ENCODE measurements at regions not wholly inside any gene's neighbourhood (a gene's known extent, or its start where the extent isn't known, plus 50 kb on each side); places are given as distances from the start of the nearest gene placed in this dataset.

- no peak for TF ChIP-seq CTCF (IDR thresholded peaks at IDR 0.05)
- H3K4me3 ChIP-seq, result no peak overlapping the region
- DNase-seq (ENCODE audit: low spot score), result no peak
- H3K27ac ChIP-seq, result no peak overlapping the region
Measured at GRCh38 chr4:24116107-24116506, 226.3 kb upstream of the PPARGC1A start.

GRCh38 chr4:24114919-24115500, 225.2 kb upstream of the PPARGC1A start:
- no peak overlapping the region for H3K27ac ChIP-seq
- no peak overlapping the region for H3K4me3 ChIP-seq
- no peak for TF ChIP-seq CTCF (IDR thresholded peaks at IDR 0.05)
- no peak for DNase-seq (ENCODE audit: low spot score)

- TF ChIP-seq CTCF (IDR thresholded peaks at IDR 0.05), result no peak
- Histone ChIP-seq H3K27ac (no peak overlapping the region), H3K4me3 (no peak overlapping the region)
- no peak for DNase-seq (ENCODE audit: low spot score)
Measured at GRCh38 chr4:24114444-24114843, 224.6 kb upstream of the PPARGC1A start.

- Histone ChIP-seq H3K4me3 (no peak overlapping the region), H3K27ac (no peak overlapping the region)
- DNase-seq (ENCODE audit: low spot score), result no peak
- no peak for TF ChIP-seq CTCF (IDR thresholded peaks at IDR 0.05)
Measured at GRCh38 chr4:24112466-24112865, 222.6 kb upstream of the PPARGC1A start.

DNA sequence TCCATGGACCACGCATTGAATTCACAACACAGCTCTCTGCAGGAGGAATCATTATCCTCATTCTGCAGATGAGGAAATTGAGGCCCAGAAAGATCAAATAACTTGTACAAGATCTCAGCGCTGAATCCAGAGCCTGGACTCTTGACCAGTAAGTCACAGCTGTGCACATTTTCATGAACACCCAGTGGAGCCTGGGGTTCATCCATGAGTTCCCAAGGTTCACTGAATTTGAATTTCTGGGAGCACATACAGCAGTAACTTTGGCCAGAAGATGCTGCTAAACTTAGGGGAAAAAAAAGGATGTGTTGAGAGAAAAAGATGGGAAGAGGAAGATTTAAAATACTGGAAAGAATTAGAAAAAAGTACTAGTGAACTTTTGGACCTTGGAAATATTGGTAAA, 218.7 kb upstream of the PPARGC1A start:
- no peak for DNase-seq (ENCODE audit: low spot score)
- Histone ChIP-seq H3K27ac (no peak overlapping the region), H3K4me3 (no peak overlapping the region)
- TF ChIP-seq CTCF (IDR thresholded peaks at IDR 0.05), result no peak

DNA sequence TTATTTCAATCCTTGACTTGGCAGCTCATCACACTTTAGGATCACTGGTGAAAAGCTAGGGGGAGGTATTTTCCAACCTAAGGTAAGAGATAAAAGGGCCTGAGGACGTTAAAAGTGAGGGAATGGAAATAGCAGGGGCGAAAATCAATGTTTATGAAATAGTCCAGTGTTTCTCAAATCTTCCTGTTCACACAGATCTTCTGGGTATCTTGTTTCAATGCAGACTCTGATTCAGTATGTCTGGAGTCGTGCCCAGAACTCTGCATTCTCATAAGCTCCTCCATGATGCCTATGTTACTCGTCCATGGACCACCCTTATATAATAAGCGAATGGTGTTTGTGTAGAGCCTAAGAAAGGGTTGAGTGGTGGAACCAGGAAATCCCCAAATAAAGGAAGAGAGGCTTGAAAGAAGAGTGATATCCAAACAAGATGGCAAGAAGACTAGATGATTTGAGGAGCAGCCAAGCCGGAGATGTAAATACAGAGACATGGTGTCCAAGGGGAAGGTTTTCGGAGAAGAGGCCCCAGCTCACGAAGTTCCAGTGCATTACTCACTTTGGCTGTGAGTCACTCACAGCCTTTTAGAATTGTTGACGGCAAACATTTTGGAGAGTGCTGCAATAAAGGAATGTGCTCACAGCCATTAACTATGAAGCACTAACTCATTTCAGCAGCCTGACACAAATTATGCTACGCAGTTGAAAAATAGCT, 215.6 kb upstream of the PPARGC1A start:
- no peak for TF ChIP-seq CTCF (IDR thresholded peaks at IDR 0.05)
- H3K4me3 ChIP-seq, result no peak overlapping the region
- DNase-seq (ENCODE audit: low spot score), result no peak
- peak overlapping the region in 1 of 2 donors; percentile 16 for H3K27ac ChIP-seq

- H3K27ac ChIP-seq, result no peak overlapping the region
- DNase-seq (ENCODE audit: low spot score), result no peak
- no peak overlapping the region for H3K4me3 ChIP-seq
- no peak for TF ChIP-seq CTCF (IDR thresholded peaks at IDR 0.05)
Measured at GRCh38 chr4:24104158-24104565, 214.3 kb upstream of the PPARGC1A start.
